ENCODE measurements at regions not wholly inside any gene's neighbourhood (a gene's known extent, or its start where the extent isn't known, plus 50 kb on each side); places are given as distances from the start of the nearest gene placed in this dataset.
"Not testable (repeated sequence)": the region's sequence is repeated elsewhere in the genome, so short reads cannot be mapped to it uniquely, and the experiment has no call there.

- not testable (repeated sequence) for H3K27ac ChIP-seq (ENCODE audit: low read depth in 1 of 3, low read length in 2 of 3); H3K9me3 ChIP-seq (ENCODE audit: control insufficient read depth in 2 of 2, insufficient read depth in 1 of 2, low read depth in 1 of 2, low read length in 1 of 2); DNase-seq; H3K4me1 ChIP-seq (ENCODE audit: control insufficient read depth in 3 of 3, insufficient read depth in 2 of 3, low read depth in 1 of 3, low read length in 2 of 3); H3K4me3 ChIP-seq (ENCODE audit: low read depth in 1 of 3, low read length in 3 of 3); H3K27me3 ChIP-seq (ENCODE audit: control insufficient read depth in 3 of 3, insufficient read depth in 3 of 3, low read length in 3 of 3); H3K36me3 ChIP-seq (ENCODE audit: control insufficient read depth in 3 of 3, insufficient read depth in 2 of 3, low read depth in 1 of 3, low read length in 3 of 3); FAIRE-seq
- 86 to 91% (median 90%) methylated on average over 4 of the region's 4 CpGs for WGBS, 3 donors
Observed at GRCh38 chr4:86527713-86528112, 66.4 kb upstream of the PTPN13 start.

GRCh38 chr4:86529436-86529835 is 64.7 kb upstream of the PTPN13 start:
- H3K27ac ChIP-seq (ENCODE audit: low read depth in 1 of 3, low read length in 2 of 3), result no peak overlapping the region
- no peak overlapping the region for H3K4me3 ChIP-seq (ENCODE audit: low read depth in 1 of 3, low read length in 3 of 3)
- no peak for FAIRE-seq
- H3K4me1 ChIP-seq (ENCODE audit: control insufficient read depth in 3 of 3, insufficient read depth in 2 of 3, low read depth in 1 of 3, low read length in 2 of 3), result no peaks in the 10 kb centered on the region
- DNase-seq, result no peak
- H3K27me3 ChIP-seq (ENCODE audit: control insufficient read depth in 3 of 3, insufficient read depth in 3 of 3, low read length in 3 of 3), result no peaks in the 10 kb centered on the region
- no peaks in the 10 kb centered on the region for H3K9me3 ChIP-seq (ENCODE audit: control insufficient read depth in 2 of 2, insufficient read depth in 1 of 2, low read depth in 1 of 2, low read length in 1 of 2)
- H3K36me3 ChIP-seq (ENCODE audit: control insufficient read depth in 3 of 3, insufficient read depth in 2 of 3, low read depth in 1 of 3, low read length in 3 of 3), result no peaks in the 10 kb centered on the region
- 55 to 58% (median 56%) methylated on average over 2 of the region's 2 CpGs for WGBS, 3 donors

- H3K4me1 ChIP-seq (ENCODE audit: control insufficient read depth in 3 of 3, insufficient read depth in 2 of 3, low read depth in 1 of 3, low read length in 2 of 3), result no peaks in the 10 kb centered on the region
- no peaks in the 10 kb centered on the region for H3K27me3 ChIP-seq (ENCODE audit: control insufficient read depth in 3 of 3, insufficient read depth in 3 of 3, low read length in 3 of 3)
- no peaks in the 10 kb centered on the region for H3K36me3 ChIP-seq (ENCODE audit: control insufficient read depth in 3 of 3, insufficient read depth in 2 of 3, low read depth in 1 of 3, low read length in 3 of 3)
- H3K4me3 ChIP-seq (ENCODE audit: low read depth in 1 of 3, low read length in 3 of 3), result no peak overlapping the region
- H3K9me3 ChIP-seq (ENCODE audit: control insufficient read depth in 2 of 2, insufficient read depth in 1 of 2, low read depth in 1 of 2, low read length in 1 of 2), result no peaks in the 10 kb centered on the region
- no peak for FAIRE-seq
- H3K27ac ChIP-seq (ENCODE audit: low read depth in 1 of 3, low read length in 2 of 3), result no peak overlapping the region
- no peak for DNase-seq
- 70 to 90% (median 75%) methylated on average over 1 of the region's 1 CpG for WGBS, 3 donors
Observed at GRCh38 chr4:86530183-86530582, 63.9 kb upstream of the PTPN13 start.

GRCh38 chr4:86531440-86531839 is 62.7 kb upstream of the PTPN13 start:
- no peak overlapping the region for H3K4me3 ChIP-seq (ENCODE audit: low read depth in 1 of 3, low read length in 3 of 3)
- H3K4me1 ChIP-seq (ENCODE audit: control insufficient read depth in 3 of 3, insufficient read depth in 2 of 3, low read depth in 1 of 3, low read length in 2 of 3), result no peaks in the 10 kb centered on the region
- no peaks in the 10 kb centered on the region for H3K9me3 ChIP-seq (ENCODE audit: control insufficient read depth in 2 of 2, insufficient read depth in 1 of 2, low read depth in 1 of 2, low read length in 1 of 2)
- 72 to 76% (median 72%) methylated on average over 2 of the region's 2 CpGs for WGBS, 3 donors
- DNase-seq (no peak), FAIRE-seq (no peak)
- no peaks in the 10 kb centered on the region for H3K36me3 ChIP-seq (ENCODE audit: control insufficient read depth in 3 of 3, insufficient read depth in 2 of 3, low read depth in 1 of 3, low read length in 3 of 3)
- no peak overlapping the region for H3K27ac ChIP-seq (ENCODE audit: low read depth in 1 of 3, low read length in 2 of 3)
- no peaks in the 10 kb centered on the region for H3K27me3 ChIP-seq (ENCODE audit: control insufficient read depth in 3 of 3, insufficient read depth in 3 of 3, low read length in 3 of 3)

GRCh38 chr4:86532851-86533250 is 61.3 kb upstream of the PTPN13 start:
- H3K4me3 ChIP-seq (ENCODE audit: low read depth in 1 of 3, low read length in 3 of 3), result no peak overlapping the region
- WGBS, 3 donors, result 78 to 88% (median 86%) methylated on average over 1 of the region's 1 CpG
- no peak for FAIRE-seq
- H3K36me3 ChIP-seq (ENCODE audit: control insufficient read depth in 3 of 3, insufficient read depth in 2 of 3, low read depth in 1 of 3, low read length in 3 of 3), result no peaks in the 10 kb centered on the region
- H3K27ac ChIP-seq (ENCODE audit: low read depth in 1 of 3, low read length in 2 of 3), result no peak overlapping the region
- no peaks in the 10 kb centered on the region for H3K9me3 ChIP-seq (ENCODE audit: control insufficient read depth in 2 of 2, insufficient read depth in 1 of 2, low read depth in 1 of 2, low read length in 1 of 2)
- DNase-seq, result no peak
- H3K4me1 ChIP-seq (ENCODE audit: control insufficient read depth in 3 of 3, insufficient read depth in 2 of 3, low read depth in 1 of 3, low read length in 2 of 3), result no peaks in the 10 kb centered on the region
- H3K27me3 ChIP-seq (ENCODE audit: control insufficient read depth in 3 of 3, insufficient read depth in 3 of 3, low read length in 3 of 3), result no peaks in the 10 kb centered on the region

- FAIRE-seq, result no peak
- Histone ChIP-seq H3K36me3 (ENCODE audit: control insufficient read depth in 3 of 3, insufficient read depth in 2 of 3, low read depth in 1 of 3, low read length in 3 of 3) (no peaks in the 10 kb centered on the region), H3K27me3 (ENCODE audit: control insufficient read depth in 3 of 3, insufficient read depth in 3 of 3, low read length in 3 of 3) (no peaks in the 10 kb centered on the region), H3K27ac (ENCODE audit: low read depth in 1 of 3, low read length in 2 of 3) (no peak overlapping the region), H3K9me3 (ENCODE audit: control insufficient read depth in 2 of 2, insufficient read depth in 1 of 2, low read depth in 1 of 2, low read length in 1 of 2) (no peaks in the 10 kb centered on the region), H3K4me1 (ENCODE audit: control insufficient read depth in 3 of 3, insufficient read depth in 2 of 3, low read depth in 1 of 3, low read length in 2 of 3) (no peaks in the 10 kb centered on the region), H3K4me3 (ENCODE audit: low read depth in 1 of 3, low read length in 3 of 3) (no peak overlapping the region)
- 69 to 89% (median 78%) methylated on average over 2 of the region's 2 CpGs for WGBS, 3 donors
- DNase-seq, result no peak
Observed at GRCh38 chr4:86536151-86536550, 58.0 kb upstream of the PTPN13 start.

GRCh38 chr4:86542319-86543027 is 51.6 kb upstream of the PTPN13 start:
- FAIRE-seq, result no peak
- Histone ChIP-seq H3K4me1 (ENCODE audit: control insufficient read depth in 3 of 3, insufficient read depth in 2 of 3, low read depth in 1 of 3, low read length in 2 of 3) (no peaks in the 10 kb centered on the region), H3K36me3 (ENCODE audit: control insufficient read depth in 3 of 3, insufficient read depth in 2 of 3, low read depth in 1 of 3, low read length in 3 of 3) (no peaks in the 10 kb centered on the region), H3K27ac (ENCODE audit: low read depth in 1 of 3, low read length in 2 of 3) (no peak overlapping the region), H3K27me3 (ENCODE audit: control insufficient read depth in 3 of 3, insufficient read depth in 3 of 3, low read length in 3 of 3) (no peaks in the 10 kb centered on the region), H3K4me3 (ENCODE audit: low read depth in 1 of 3, low read length in 3 of 3) (no peak overlapping the region), H3K9me3 (ENCODE audit: control insufficient read depth in 2 of 2, insufficient read depth in 1 of 2, low read depth in 1 of 2, low read length in 1 of 2) (peaks cover 0 to 2% of the 10 kb centered on the region in 2 donors)
- WGBS, 3 donors, result 58 to 76% (median 74%) methylated on average over 4 of the region's 4 CpGs
- DNase-seq, result no peak

GRCh38 chr4:86543080-86543479 is 51.0 kb upstream of the PTPN13 start:
- Histone ChIP-seq H3K27ac (ENCODE audit: low read depth in 1 of 3, low read length in 2 of 3) (no peak overlapping the region), H3K4me1 (ENCODE audit: control insufficient read depth in 3 of 3, insufficient read depth in 2 of 3, low read depth in 1 of 3, low read length in 2 of 3) (no peaks in the 10 kb centered on the region), H3K4me3 (ENCODE audit: low read depth in 1 of 3, low read length in 3 of 3) (no peak overlapping the region), H3K9me3 (ENCODE audit: control insufficient read depth in 2 of 2, insufficient read depth in 1 of 2, low read depth in 1 of 2, low read length in 1 of 2) (peaks cover 0 to 2% of the 10 kb centered on the region in 2 donors), H3K27me3 (ENCODE audit: control insufficient read depth in 3 of 3, insufficient read depth in 3 of 3, low read length in 3 of 3) (no peaks in the 10 kb centered on the region), H3K36me3 (ENCODE audit: control insufficient read depth in 3 of 3, insufficient read depth in 2 of 3, low read depth in 1 of 3, low read length in 3 of 3) (no peaks in the 10 kb centered on the region)
- 64 to 72% (median 68%) methylated on average over 3 of the region's 3 CpGs for WGBS, 3 donors
- no peak for FAIRE-seq
- DNase-seq, result no peak

All from small intestine (tissue), 7 donors.